Fibroblast of lung (primary cell): ENCODE measurements at regions not wholly inside any gene's neighbourhood (a gene's known extent, or its start where the extent isn't known, plus 50 kb on each side); places are given as distances from the start of the nearest gene placed in this dataset.

Experiments
- EZH2 ChIP-seq: IDR thresholded peaks from 2 replicates; pipeline ENCODE4 v1.5.1; 2012; ENCODE audit warnings: low read length, control low read depth, mild to moderate bottlenecking; ENCODE audit errors: missing control alignments
- TF ChIP-seq, protein P1 (sequence below), 2 donors: IDR thresholded peaks in 1 of 2; conservative IDR thresholded peaks in 1 of 2; 1 replicate in 1 of 2; 2 replicates in 1 of 2; pipeline ENCODE4 v1.5.1; 2011 to 2012; ENCODE audit warnings: low read length in 2 of 2, control low read depth in 1 of 2, inconsistent platforms in 1 of 2, low read depth in 1 of 2, mild to moderate bottlenecking in 1 of 2

DNA sequence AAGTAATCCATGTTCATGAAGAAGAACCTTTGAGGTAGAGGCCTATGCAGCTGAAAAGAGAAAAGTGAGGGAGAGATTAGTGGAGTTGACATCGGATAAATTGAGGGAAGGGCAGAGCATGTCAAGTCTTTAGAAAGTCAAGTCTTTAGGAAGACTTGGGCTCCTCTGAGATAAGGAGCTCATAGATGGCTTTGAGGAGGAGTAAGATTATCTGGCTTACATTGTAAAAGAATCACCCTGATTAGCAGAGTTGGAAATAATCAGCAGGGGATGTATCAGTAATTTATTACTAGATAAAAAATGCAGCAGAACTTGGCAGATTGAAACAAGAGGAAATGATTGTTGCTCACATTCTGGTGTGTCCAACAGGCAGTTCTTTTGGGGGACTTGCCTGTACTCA is 727.2 kb upstream of the WWC1 start:
- TF ChIP-seq, protein P1, sequence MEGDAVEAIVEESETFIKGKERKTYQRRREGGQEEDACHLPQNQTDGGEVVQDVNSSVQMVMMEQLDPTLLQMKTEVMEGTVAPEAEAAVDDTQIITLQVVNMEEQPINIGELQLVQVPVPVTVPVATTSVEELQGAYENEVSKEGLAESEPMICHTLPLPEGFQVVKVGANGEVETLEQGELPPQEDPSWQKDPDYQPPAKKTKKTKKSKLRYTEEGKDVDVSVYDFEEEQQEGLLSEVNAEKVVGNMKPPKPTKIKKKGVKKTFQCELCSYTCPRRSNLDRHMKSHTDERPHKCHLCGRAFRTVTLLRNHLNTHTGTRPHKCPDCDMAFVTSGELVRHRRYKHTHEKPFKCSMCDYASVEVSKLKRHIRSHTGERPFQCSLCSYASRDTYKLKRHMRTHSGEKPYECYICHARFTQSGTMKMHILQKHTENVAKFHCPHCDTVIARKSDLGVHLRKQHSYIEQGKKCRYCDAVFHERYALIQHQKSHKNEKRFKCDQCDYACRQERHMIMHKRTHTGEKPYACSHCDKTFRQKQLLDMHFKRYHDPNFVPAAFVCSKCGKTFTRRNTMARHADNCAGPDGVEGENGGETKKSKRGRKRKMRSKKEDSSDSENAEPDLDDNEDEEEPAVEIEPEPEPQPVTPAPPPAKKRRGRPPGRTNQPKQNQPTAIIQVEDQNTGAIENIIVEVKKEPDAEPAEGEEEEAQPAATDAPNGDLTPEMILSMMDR (conservative IDR thresholded peaks at IDR 0.05 in 1 of 2, IDR thresholded peaks at IDR 0.05 in 1 of 2; ENCODE audit: low read depth in 1 of 2, low read length in 2 of 2), result no peak
- TF ChIP-seq EZH2, result no peak
